GM23338 (cell line): ENCODE measurements at regions not wholly inside any gene's neighbourhood (a gene's known extent, or its start where the extent isn't known, plus 50 kb on each side); places are given as distances from the start of the nearest gene placed in this dataset.

Experiments
- ATAC-seq: fragments of 200-7000 bp; cut with Tn5 transposase; 3 replicates; pipeline ENCODE4 v1.9.1; 2020
- DNase-seq: peaks from one replicate; pipeline ENCODE4 v3.0.0-alpha.2; 2015; ENCODE audit warnings: low spot score
- H2AFZ ChIP-seq: fragments of 200-600 bp; sonication (generic); 2 replicates; pipeline ENCODE4 v1.8.0; 2016; ENCODE audit warnings: antibody characterized with exemption, mild to moderate bottlenecking, moderate library complexity
- H3F3A ChIP-seq: fragments of 200-600 bp; sonication (generic); replicated peaks from 2 replicates; pipeline ENCODE4 v1.8.0; 2017; ENCODE audit warnings: antibody characterized with exemption, mixed run types, low read depth
- H3K27ac ChIP-seq: fragments of 200-600 bp; sonication (generic); 2 replicates; pipeline ENCODE4 v1.6.1; 2016; ENCODE audit warnings: low read depth
- H3K27me3 ChIP-seq: fragments of 200-600 bp; sonication (generic); 2 replicates; pipeline ENCODE4 v1.8.0; 2016; ENCODE audit warnings: mild to moderate bottlenecking, mixed run types, moderate library complexity; ENCODE audit not compliant: insufficient read depth
- H3K36me3 ChIP-seq: fragments of 200-600 bp; sonication (generic); 2 replicates; pipeline ENCODE4 v1.8.0; 2016; ENCODE audit warnings: mild to moderate bottlenecking; ENCODE audit not compliant: insufficient read depth
- H3K4me1 ChIP-seq: fragments of 200-600 bp; sonication (generic); 2 replicates; pipeline ENCODE4 v1.8.0; 2016; ENCODE audit warnings: mild to moderate bottlenecking, moderate library complexity; ENCODE audit not compliant: insufficient read depth
- H3K4me2 ChIP-seq: fragments of 200-600 bp; sonication (generic); 2 replicates; pipeline ENCODE4 v1.7.1; 2017; ENCODE audit warnings: mixed run types
- H3K4me3 ChIP-seq: fragments of 200-600 bp; sonication (generic); 2 replicates; pipeline ENCODE4 v1.6.1; 2016; ENCODE audit warnings: mixed run types
- H3K79me2 ChIP-seq: fragments of 200-600 bp; sonication (generic); replicated peaks from 2 replicates; pipeline ENCODE4 v1.8.0; 2017; ENCODE audit warnings: mild to moderate bottlenecking; ENCODE audit not compliant: insufficient read depth
- H3K9me2 ChIP-seq: fragments of 200-600 bp; sonication (generic); 2 replicates; pipeline ENCODE4 v1.8.0; 2017; ENCODE audit not compliant: insufficient read depth
- H4K20me1 ChIP-seq: fragments of 200-600 bp; sonication (generic); replicated peaks from 2 replicates; pipeline ENCODE4 v1.8.0; 2017; ENCODE audit warnings: mild to moderate bottlenecking; ENCODE audit not compliant: insufficient read depth
- H3K27ac Mint-ChIP-seq: 2 replicates; pipeline ENCODE4 v1.8.0; 2020; ENCODE audit warnings: inconsistent platforms, mild to moderate bottlenecking, moderate library complexity, mixed read lengths
- H3K27me3 Mint-ChIP-seq: 3 replicates; pipeline ENCODE4 v1.8.0; 2022; ENCODE audit warnings: low read depth, mild to moderate bottlenecking, moderate library complexity, mixed read lengths, inconsistent platforms; ENCODE audit not compliant: insufficient read depth, poor library complexity
- H3K36me3 Mint-ChIP-seq: 3 replicates; pipeline ENCODE4 v1.8.0; 2021; ENCODE audit warnings: low read depth, mild to moderate bottlenecking, inconsistent platforms, moderate library complexity, mixed read lengths
- H3K4me1 Mint-ChIP-seq: 3 replicates; pipeline ENCODE4 v1.8.0; 2020; ENCODE audit warnings: mild to moderate bottlenecking, inconsistent platforms, mixed read lengths
- H3K4me3 Mint-ChIP-seq: 3 replicates; pipeline ENCODE4 v1.8.0; 2021; ENCODE audit warnings: moderate library complexity, mild to moderate bottlenecking, inconsistent platforms, mixed read lengths
- H3K9me3 Mint-ChIP-seq: 3 replicates; pipeline ENCODE4 v1.8.0; 2020; ENCODE audit warnings: moderate library complexity, mild to moderate bottlenecking, inconsistent platforms, mixed read lengths
- CREB1 ChIP-seq: fragments of 250-450 bp; sonication (Bioruptor Pico); IDR thresholded peaks from 2 replicates; pipeline ENCODE4 v1.5.0; 2020; ENCODE audit warnings: low read depth, mild to moderate bottlenecking, moderate library complexity
- CTCF ChIP-seq, 2 experiments: fragments of 200-600 bp in 1 of 2; sonication (generic) in 1 of 2; conservative IDR thresholded peaks; 2 replicates each; pipeline versions ENCODE4 v1.5.1 to v1.6.1; 2016 to 2017; ENCODE audit warnings: antibody characterized with exemption in 2 of 2, low read depth in 2 of 2, mild to moderate bottlenecking in 2 of 2, moderate library complexity in 1 of 2
- ETS1 ChIP-seq: IDR thresholded peaks from 2 replicates; pipeline ENCODE4 v1.6.1; 2016; ENCODE audit warnings: antibody characterized with exemption
- EZH2 ChIP-seq: fragments of 200-600 bp; sonication (generic); IDR thresholded peaks from one replicate; pipeline ENCODE4 v1.8.0; 2017; ENCODE audit warnings: antibody characterized with exemption, mild to moderate bottlenecking, low read depth; ENCODE audit not compliant: unreplicated experiment
- EZH2phosphoT487 ChIP-seq: fragments of 200-600 bp; sonication (generic); IDR thresholded peaks from one replicate; pipeline ENCODE4 v1.8.1; 2018; ENCODE audit warnings: antibody characterized with exemption; ENCODE audit not compliant: unreplicated experiment
- JUNB ChIP-seq: IDR thresholded peaks from one replicate; pipeline ENCODE4 v1.6.1; 2016; ENCODE audit warnings: antibody characterized with exemption; ENCODE audit not compliant: unreplicated experiment
- NANOG ChIP-seq: IDR thresholded peaks from 2 replicates; pipeline ENCODE4 v1.6.1; 2016; ENCODE audit warnings: antibody characterized with exemption, borderline replicate concordance
- POLR2AphosphoS5 ChIP-seq: IDR thresholded peaks from 2 replicates; pipeline ENCODE4 v1.6.1; 2016; ENCODE audit warnings: antibody characterized with exemption, low read depth
- REST ChIP-seq: IDR thresholded peaks from one replicate; pipeline ENCODE4 v1.6.1; 2018; ENCODE audit warnings: antibody characterized with exemption; ENCODE audit not compliant: unreplicated experiment
- ZNF114 ChIP-seq: fragments of 250-450 bp; sonication (Bioruptor Pico); IDR thresholded peaks from 2 replicates; pipeline ENCODE4 v1.5.0; 2020; ENCODE audit warnings: mild to moderate bottlenecking, moderate library complexity
- ZNF331 ChIP-seq: fragments of 250-450 bp; sonication (Bioruptor Pico); IDR thresholded peaks from 2 replicates; pipeline ENCODE4 v1.5.0; 2020; ENCODE audit warnings: low read depth, mild to moderate bottlenecking, moderate library complexity
- ZNF462 ChIP-seq: fragments of 250-450 bp; sonication (Bioruptor Pico); IDR thresholded peaks from 2 replicates; pipeline ENCODE4 v1.5.0; 2020; ENCODE audit warnings: mild to moderate bottlenecking, moderate library complexity

GRCh38 chr5:56651893-56652292 is 163.5 kb upstream of the MAP3K1 start:
- Mint-ChIP-seq H3K9me3 (peaks cover 2% of the 10 kb centered on the region; the same call in 1 of the 3 replicates), H3K4me1 (peaks cover 10% of the 10 kb centered on the region), H3K4me3 (no peak overlapping the region), H3K27ac (no peak overlapping the region), H3K27me3 (peaks cover 5% of the 10 kb centered on the region), H3K36me3 (no peaks in the 10 kb centered on the region)
- DNase-seq, result no peak
- no peaks in the 10 kb centered on the region for H3K79me2 ChIP-seq
- no peaks in the 10 kb centered on the region for H3K36me3 ChIP-seq
- H3K4me1 ChIP-seq, result no peaks in the 10 kb centered on the region; the same call in 1 of the 2 replicates
- no peak overlapping the region for H2AFZ ChIP-seq
- H3K4me2 ChIP-seq, result no peak overlapping the region
- no peaks in the 10 kb centered on the region for H3F3A ChIP-seq
- no peaks in the 10 kb centered on the region for H4K20me1 ChIP-seq
- no peak overlapping the region for H3K4me3 ChIP-seq
- no peak overlapping the region for H3K27ac ChIP-seq
- no peak for TF ChIP-seq CREB1 (CRISPR knock-in tag)
- no peak for TF ChIP-seq REST
- TF ChIP-seq ZNF462 (CRISPR knock-in tag), result no peak
- TF ChIP-seq JUNB, result no peak
- TF ChIP-seq EZH2, result no peak
- no peak for TF ChIP-seq ZNF331 (CRISPR knock-in tag)
- TF ChIP-seq EZH2phosphoT487, result no peak
- no peak for TF ChIP-seq POLR2AphosphoS5
- TF ChIP-seq ZNF114, result no peak
- no peak for TF ChIP-seq NANOG
- no peak for TF ChIP-seq CTCF (conservative IDR thresholded peaks at IDR 0.05; ENCODE audit: low read depth in 2 of 2)
- no peak for TF ChIP-seq ETS1
- no peak for ATAC-seq
- H3K9me2 ChIP-seq, result peaks cover 21% of the 10 kb centered on the region; the same call in 1 of the 2 replicates
- no peaks in the 10 kb centered on the region for H3K27me3 ChIP-seq
